H9 (cell line): ENCODE measurements at regions not wholly inside any gene's neighbourhood (a gene's known extent, or its start where the extent isn't known, plus 50 kb on each side); places are given as distances from the start of the nearest gene placed in this dataset.

ENCODE experiments used
- DNase-seq: peaks from one replicate; pipeline ENCODE4 v3.0.0-alpha.2; 2017
- H2AFZ ChIP-seq: one replicate; pipeline ENCODE4 v1.6.1; 2013; ENCODE audit warnings: mild to moderate bottlenecking, low read length, control low read depth, moderate library complexity
- H2AK5ac ChIP-seq: 2 replicates; pipeline ENCODE4 v1.6.1; 2013; ENCODE audit warnings: low read length, control low read depth, mixed read lengths; ENCODE audit not compliant: insufficient read length
- H2BK120ac ChIP-seq: one replicate; pipeline ENCODE4 v1.6.1; 2013; ENCODE audit warnings: low read depth, mild to moderate bottlenecking, low read length, control low read depth, inconsistent platforms; ENCODE audit not compliant: poor library complexity, severe bottlenecking
- H2BK12ac ChIP-seq: 2 replicates; pipeline ENCODE4 v1.6.1; 2013; ENCODE audit warnings: low read length, control low read depth, mixed read lengths, low read depth; ENCODE audit not compliant: insufficient read length
- H2BK15ac ChIP-seq: 2 replicates; pipeline ENCODE4 v1.6.1; 2013; ENCODE audit warnings: low read depth, low read length, control low read depth
- H2BK20ac ChIP-seq: one replicate; pipeline ENCODE4 v1.6.1; 2013; ENCODE audit warnings: low read depth, mild to moderate bottlenecking, low read length, control low read depth, inconsistent platforms; ENCODE audit not compliant: poor library complexity, severe bottlenecking
- H2BK5ac ChIP-seq: 2 replicates; pipeline ENCODE4 v1.6.1; 2013; ENCODE audit warnings: low read length, control low read depth, mixed read lengths; ENCODE audit not compliant: insufficient read length
- H3K14ac ChIP-seq: 2 replicates; pipeline ENCODE4 v1.6.1; 2013; ENCODE audit warnings: low read length, control low read depth; ENCODE audit not compliant: insufficient read depth
- H3K18ac ChIP-seq: 2 replicates; pipeline ENCODE4 v1.6.1; 2013; ENCODE audit warnings: low read depth, mild to moderate bottlenecking, mixed read lengths, low read length, control low read depth; ENCODE audit not compliant: insufficient read length
- H3K23ac ChIP-seq: 2 replicates; pipeline ENCODE4 v1.6.1; 2013; ENCODE audit warnings: low read length, control low read depth, mixed read lengths, low read depth; ENCODE audit not compliant: insufficient read length
- H3K23me2 ChIP-seq: 2 replicates; pipeline ENCODE4 v1.6.1; 2013; ENCODE audit warnings: low read depth, mild to moderate bottlenecking, mixed read lengths, low read length, control low read depth; ENCODE audit not compliant: insufficient read length, poor library complexity, severe bottlenecking
- H3K27ac ChIP-seq: 2 replicates; pipeline ENCODE4 v1.5.1; 2013; ENCODE audit warnings: low read length, control low read depth, mixed read lengths, low read depth; ENCODE audit not compliant: insufficient read length
- H3K27me3 ChIP-seq: 2 replicates; pipeline ENCODE4 v1.6.1; 2013; ENCODE audit warnings: low read length, control low read depth, inconsistent platforms; ENCODE audit not compliant: insufficient read depth
- H3K4ac ChIP-seq: 2 replicates; pipeline ENCODE4 v1.6.1; 2013; ENCODE audit warnings: low read depth, mild to moderate bottlenecking, control low read depth, inconsistent platforms, low read length, moderate library complexity
- H3K4me1 ChIP-seq: 2 replicates; pipeline ENCODE4 v1.6.1; 2013; ENCODE audit warnings: low read length, control low read depth, inconsistent platforms; ENCODE audit not compliant: insufficient read depth
- H3K4me2 ChIP-seq: 2 replicates; pipeline ENCODE4 v1.6.1; 2013; ENCODE audit warnings: low read length, control low read depth, mixed read lengths; ENCODE audit not compliant: insufficient read length, insufficient read depth
- H3K56ac ChIP-seq: 2 replicates; pipeline ENCODE4 v1.6.1; 2013; ENCODE audit warnings: low read depth, mild to moderate bottlenecking, mixed read lengths, low read length, control low read depth; ENCODE audit not compliant: insufficient read length
- H3K79me1 ChIP-seq: 2 replicates; pipeline ENCODE4 v1.6.1; 2013; ENCODE audit warnings: low read depth, mild to moderate bottlenecking, moderate library complexity, low read length, control low read depth, inconsistent platforms; ENCODE audit not compliant: insufficient read depth, poor library complexity, severe bottlenecking
- H3K79me2 ChIP-seq: 2 replicates; pipeline ENCODE4 v1.6.1; 2013; ENCODE audit warnings: low read length, control low read depth, inconsistent platforms; ENCODE audit not compliant: insufficient read depth
- H3K9ac ChIP-seq: 2 replicates; pipeline ENCODE4 v1.6.1; 2013; ENCODE audit warnings: low read length, control low read depth, mixed read lengths; ENCODE audit not compliant: insufficient read length; ENCODE audit errors: extremely low read depth
- H3K9me3 ChIP-seq: one replicate; pipeline ENCODE4 v1.6.1; 2013; ENCODE audit warnings: low read depth, low read length, inconsistent platforms; ENCODE audit not compliant: control insufficient read depth
- H3T11ph ChIP-seq: one replicate; pipeline ENCODE4 v1.6.1; 2013; ENCODE audit warnings: mild to moderate bottlenecking, low read length, control low read depth, inconsistent platforms
- H4K20me1 ChIP-seq: one replicate; pipeline ENCODE4 v1.6.1; 2013; ENCODE audit not compliant: control insufficient read depth, insufficient read length, insufficient read depth
- H4K5ac ChIP-seq: 2 replicates; pipeline ENCODE4 v1.6.1; 2013; ENCODE audit warnings: low read depth, mild to moderate bottlenecking, mixed read lengths, low read length, control low read depth; ENCODE audit not compliant: insufficient read length
- H4K8ac ChIP-seq: replicated peaks from 2 replicates; pipeline ENCODE4 v1.6.1; 2013; ENCODE audit warnings: low read length, control low read depth, mixed read lengths, low read depth; ENCODE audit not compliant: insufficient read length
- H4K91ac ChIP-seq: 2 replicates; pipeline ENCODE4 v1.6.1; 2013; ENCODE audit warnings: low read depth, mild to moderate bottlenecking, moderate library complexity, mixed read lengths, low read length, control low read depth; ENCODE audit not compliant: insufficient read length
- H3K27ac Mint-ChIP-seq, 3 experiments: 2 replicates in 2 of 3; 3 replicates in 1 of 3; pipeline ENCODE4 v1.8.0; 2020 to 2021; ENCODE audit warnings: mixed read lengths in 3 of 3, mild to moderate bottlenecking in 1 of 3, moderate library complexity in 1 of 3
- H3K27me3 Mint-ChIP-seq: 2 replicates; pipeline ENCODE4 v1.8.0; 2021; ENCODE audit warnings: low read depth, mild to moderate bottlenecking, moderate library complexity, mixed read lengths
- H3K36me3 Mint-ChIP-seq, 3 experiments: 2 replicates in 2 of 3; 3 replicates in 1 of 3; pipeline ENCODE4 v1.8.0; 2020 to 2021; ENCODE audit warnings: low read depth in 3 of 3, mixed read lengths in 3 of 3; ENCODE audit not compliant: insufficient read depth in 1 of 3
- H3K4me1 Mint-ChIP-seq, 2 experiments: 2 replicates each; pipeline ENCODE4 v1.8.0; 2020; ENCODE audit warnings: mixed read lengths in 2 of 2
- H3K4me3 Mint-ChIP-seq, 2 experiments: 2 replicates in 1 of 2; 3 replicates in 1 of 2; pipeline ENCODE4 v1.8.0; 2020 to 2021; ENCODE audit warnings: mild to moderate bottlenecking in 2 of 2, mixed read lengths in 2 of 2, moderate library complexity in 1 of 2
- H3K9me3 Mint-ChIP-seq, 2 experiments: 2 replicates in 1 of 2; 3 replicates in 1 of 2; pipeline ENCODE4 v1.8.0; 2020; ENCODE audit warnings: mild to moderate bottlenecking in 2 of 2, mixed read lengths in 2 of 2, moderate library complexity in 1 of 2
- WGBS: extraction: QIAGEN DNeasy Blood & Tissue Kit; methylation state at CpG from one replicate; pipeline ENCODE4 v1.1.7; 2013; ENCODE audit warnings: missing lambda C conversion rate, low lambda C conversion rate, mixed read lengths; ENCODE audit not compliant: insufficient read length; ENCODE audit errors: extremely low coverage; 5-methylcytosine and 5-hydroxymethylcytosine counted together
- TF ChIP-seq, protein P1 (sequence below): fragments of 200-600 bp; sonication (generic); conservative IDR thresholded peaks from 3 replicates; pipeline ENCODE4 v1.8.0; 2021; ENCODE audit warnings: antibody characterized with exemption, mild to moderate bottlenecking

DNA sequence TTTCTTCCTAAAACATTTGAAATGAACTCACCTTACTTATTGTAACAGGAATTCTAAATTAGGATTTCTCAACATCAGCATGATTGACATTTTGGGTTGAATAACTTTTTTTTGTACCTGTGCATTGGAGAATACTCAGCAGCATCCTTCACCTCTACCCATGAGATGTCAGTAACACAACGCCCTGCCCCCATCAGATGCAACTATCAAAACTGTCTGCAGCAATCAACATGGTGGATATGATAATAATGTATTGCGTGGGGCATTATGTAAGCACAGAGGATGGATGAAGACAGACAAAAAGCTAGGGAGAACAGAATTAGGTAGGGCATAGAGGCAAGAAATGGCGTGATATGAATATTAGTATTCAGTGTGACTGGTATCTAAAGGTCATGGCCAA, 94.1 kb downstream of the PLK2 start:
- no peak for DNase-seq
- H3K14ac ChIP-seq: no peak overlapping the region
- H2BK20ac ChIP-seq: no peak overlapping the region
- TF ChIP-seq, protein P1, sequence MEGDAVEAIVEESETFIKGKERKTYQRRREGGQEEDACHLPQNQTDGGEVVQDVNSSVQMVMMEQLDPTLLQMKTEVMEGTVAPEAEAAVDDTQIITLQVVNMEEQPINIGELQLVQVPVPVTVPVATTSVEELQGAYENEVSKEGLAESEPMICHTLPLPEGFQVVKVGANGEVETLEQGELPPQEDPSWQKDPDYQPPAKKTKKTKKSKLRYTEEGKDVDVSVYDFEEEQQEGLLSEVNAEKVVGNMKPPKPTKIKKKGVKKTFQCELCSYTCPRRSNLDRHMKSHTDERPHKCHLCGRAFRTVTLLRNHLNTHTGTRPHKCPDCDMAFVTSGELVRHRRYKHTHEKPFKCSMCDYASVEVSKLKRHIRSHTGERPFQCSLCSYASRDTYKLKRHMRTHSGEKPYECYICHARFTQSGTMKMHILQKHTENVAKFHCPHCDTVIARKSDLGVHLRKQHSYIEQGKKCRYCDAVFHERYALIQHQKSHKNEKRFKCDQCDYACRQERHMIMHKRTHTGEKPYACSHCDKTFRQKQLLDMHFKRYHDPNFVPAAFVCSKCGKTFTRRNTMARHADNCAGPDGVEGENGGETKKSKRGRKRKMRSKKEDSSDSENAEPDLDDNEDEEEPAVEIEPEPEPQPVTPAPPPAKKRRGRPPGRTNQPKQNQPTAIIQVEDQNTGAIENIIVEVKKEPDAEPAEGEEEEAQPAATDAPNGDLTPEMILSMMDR: no peak
- H4K91ac ChIP-seq: no peak overlapping the region
- Mint-ChIP-seq H3K27me3 (no peaks in the 10 kb centered on the region), H3K4me3 (no peak overlapping the region), H3K9me3 (peaks cover 0 to 1% of the 10 kb centered on the region in 2 experiments; a peak in 1 of 5 replicates), H3K4me1 (peaks cover 17 to 19% of the 10 kb centered on the region in 2 experiments), H3K36me3 (no peaks in the 10 kb centered on the region), H3K27ac (no peak overlapping the region)
- H3K4ac ChIP-seq: no peak overlapping the region
- no peak overlapping the region for H4K5ac ChIP-seq
- H2AK5ac ChIP-seq: no peak overlapping the region
- H3K56ac ChIP-seq: no peak overlapping the region
- H4K20me1 ChIP-seq: no peaks in the 10 kb centered on the region
- H3K4me2 ChIP-seq: no peak overlapping the region
- H3K18ac ChIP-seq: no peak overlapping the region
- no peaks in the 10 kb centered on the region for H3K27me3 ChIP-seq
- no peaks in the 10 kb centered on the region; the same call in 1 of the 2 replicates for H3K79me2 ChIP-seq
- WGBS: no CpG with 5 or more reads among the region's 3 CpGs
- H3T11ph ChIP-seq: no peak overlapping the region
- H3K23me2 ChIP-seq: no peaks in the 10 kb centered on the region
- no peak overlapping the region for H3K9ac ChIP-seq
- no peak overlapping the region for H2BK120ac ChIP-seq
- no peak overlapping the region for H2BK12ac ChIP-seq
- no peak overlapping the region for H2BK15ac ChIP-seq
- H3K23ac ChIP-seq: no peak overlapping the region
- no peaks in the 10 kb centered on the region; the same call in 1 of the 2 replicates for H3K4me1 ChIP-seq
- H3K79me1 ChIP-seq: no peaks in the 10 kb centered on the region
- no peak overlapping the region for H4K8ac ChIP-seq
- H2BK5ac ChIP-seq: no peak overlapping the region
- no peaks in the 10 kb centered on the region for H3K9me3 ChIP-seq
- H2AFZ ChIP-seq: no peak overlapping the region
- no peak overlapping the region for H3K27ac ChIP-seq
